HEK293 (cell line): ENCODE measurements at regions not wholly inside any gene's neighbourhood (a gene's known extent, or its start where the extent isn't known, plus 50 kb on each side); places are given as distances from the start of the nearest gene placed in this dataset.

ENCODE experiments used
- CTCF ChIA-PET: fragments of 350-600 bp; formaldehyde crosslinking; extraction: SDS; loops from one replicate; lab custom pipeline; 2021; ENCODE audit warnings: antibody characterized with exemption; lab: Yijun Ruan, JAX
- POLR2A ChIA-PET: fragments of 300-600 bp; formaldehyde crosslinking; extraction: SDS; loops from one replicate; lab custom pipeline; 2020; ENCODE audit warnings: antibody characterized with exemption, inconsistent platforms; lab: Yijun Ruan, JAX
- H3K27ac ChIP-seq: fragments of 200-500 bp; sonication (Bioruptor generic); 2 replicates; pipeline ENCODE4 v1.5.1; 2014; ENCODE audit warnings: low read depth, low read length, control low read depth, inconsistent platforms; ENCODE audit errors: extremely low read depth
- H3K36me3 ChIP-seq, 2 experiments: fragments of 200-500 bp in 1 of 2; sonication (Bioruptor generic) in 1 of 2; 1 replicate in 1 of 2; 2 replicates in 1 of 2; pipeline ENCODE4 v1.5.1; 2014 to 2017; ENCODE audit warnings: inconsistent platforms in 2 of 2, low read length in 2 of 2; ENCODE audit not compliant: control insufficient read depth in 2 of 2, insufficient read depth in 1 of 2
- H3K4me1 ChIP-seq: fragments of 200-500 bp; sonication (Bioruptor generic); 2 replicates; pipeline ENCODE4 v1.5.1; 2014; ENCODE audit warnings: mild to moderate bottlenecking, low read length, inconsistent platforms; ENCODE audit not compliant: control insufficient read depth, insufficient read depth
- H3K4me3 ChIP-seq: 2 replicates; pipeline ENCODE4 v1.5.1; 2011; ENCODE audit warnings: low read depth, mild to moderate bottlenecking, control low read depth, low read length, moderate library complexity
- H3K9me3 ChIP-seq: fragments of 200-500 bp; sonication (Bioruptor generic); 2 replicates; pipeline ENCODE4 v1.5.1; 2014; ENCODE audit warnings: low read depth, low read length, inconsistent platforms; ENCODE audit not compliant: control insufficient read depth, insufficient read depth
- EGR2 ChIP-seq: fragments of 450-650 bp; formaldehyde crosslinking; IDR thresholded peaks from 2 replicates; pipeline ENCODE4 v1.5.1; 2016; ENCODE audit warnings: low read depth, missing biosample characterization, missing genetic modification characterization
- GLIS2 ChIP-seq: fragments of 450-650 bp; formaldehyde crosslinking; IDR thresholded peaks from 2 replicates; pipeline ENCODE4 v1.5.1; 2016; ENCODE audit warnings: missing biosample characterization, missing genetic modification characterization
- HOXC10 ChIP-seq: sonication (generic); formaldehyde crosslinking; IDR thresholded peaks from 2 replicates; pipeline ENCODE4 v1.8.1; 2023; ENCODE audit warnings: mild to moderate bottlenecking, missing genetic modification reagents
- KLF8 ChIP-seq: fragments of 450-650 bp; formaldehyde crosslinking; IDR thresholded peaks from 2 replicates; pipeline ENCODE4 v1.5.1; 2016; ENCODE audit warnings: missing biosample characterization, missing genetic modification characterization
- SALL2 ChIP-seq: fragments of 450-650 bp; formaldehyde crosslinking; IDR thresholded peaks from 2 replicates; pipeline ENCODE4 v1.5.0; 2017; ENCODE audit warnings: missing biosample characterization, mild to moderate bottlenecking, missing genetic modification characterization, borderline replicate concordance
- SETDB1 ChIP-seq: IDR thresholded peaks from one replicate; pipeline ENCODE4 v1.6.1; 2017; ENCODE audit warnings: mild to moderate bottlenecking, low read length, moderate library complexity, mixed read lengths; ENCODE audit not compliant: insufficient read length
- YY1 ChIP-seq: fragments of 450-650 bp; formaldehyde crosslinking; IDR thresholded peaks from 2 replicates; pipeline ENCODE4 v1.5.1; 2018; ENCODE audit warnings: missing biosample characterization, missing genetic modification characterization
- ZNF146 ChIP-seq: fragments of 450-650 bp; formaldehyde crosslinking; IDR thresholded peaks from 2 replicates; pipeline ENCODE4 v1.5.1; 2016; ENCODE audit warnings: missing biosample characterization, missing genetic modification characterization
- ZNF2 ChIP-seq: fragments of 450-650 bp; formaldehyde crosslinking; IDR thresholded peaks from 2 replicates; pipeline ENCODE4 v1.5.1; 2016; ENCODE audit warnings: missing biosample characterization, missing genetic modification characterization
- ZNF214 ChIP-seq: fragments of 450-650 bp; formaldehyde crosslinking; IDR thresholded peaks from 2 replicates; pipeline ENCODE4 v1.5.1; 2017; ENCODE audit warnings: missing biosample characterization, mild to moderate bottlenecking, missing genetic modification characterization, borderline replicate concordance
- ZNF223 ChIP-seq: fragments of 450-650 bp; formaldehyde crosslinking; IDR thresholded peaks from 2 replicates; pipeline ENCODE4 v1.5.1; 2016; ENCODE audit warnings: missing biosample characterization, missing genetic modification characterization
- ZNF24 ChIP-seq: fragments of 450-650 bp; formaldehyde crosslinking; IDR thresholded peaks from 2 replicates; pipeline ENCODE4 v1.5.1; 2016; ENCODE audit warnings: missing biosample characterization, missing genetic modification characterization
- ZNF324 ChIP-seq: fragments of 450-650 bp; formaldehyde crosslinking; IDR thresholded peaks from 2 replicates; pipeline ENCODE4 v1.5.1; 2016; ENCODE audit warnings: missing biosample characterization, missing genetic modification characterization
- ZNF473 ChIP-seq: fragments of 450-650 bp; formaldehyde crosslinking; IDR thresholded peaks from 2 replicates; pipeline ENCODE4 v1.5.1; 2017; ENCODE audit warnings: missing biosample characterization, missing genetic modification characterization
- ZNF707 ChIP-seq: fragments of 450-650 bp; formaldehyde crosslinking; IDR thresholded peaks from 2 replicates; pipeline ENCODE4 v1.5.1; 2016; ENCODE audit warnings: missing biosample characterization, missing genetic modification characterization
- ZSCAN23 ChIP-seq: fragments of 450-650 bp; formaldehyde crosslinking; IDR thresholded peaks from 2 replicates; pipeline ENCODE4 v1.5.1; 2016; ENCODE audit warnings: missing biosample characterization, missing genetic modification characterization
- ZXDB ChIP-seq: fragments of 450-650 bp; formaldehyde crosslinking; IDR thresholded peaks from 2 replicates; pipeline ENCODE4 v1.5.1; 2016; ENCODE audit warnings: missing biosample characterization, missing genetic modification characterization
- TF ChIP-seq, protein P1 (sequence below): fragments of 450-650 bp; formaldehyde crosslinking; IDR thresholded peaks from 2 replicates; pipeline ENCODE4 v1.5.1; 2016; ENCODE audit warnings: missing biosample characterization, missing genetic modification characterization
- TF ChIP-seq, protein P2 (sequence below): fragments of 450-650 bp; IDR thresholded peaks from 2 replicates; pipeline ENCODE4 v1.5.1; 2018; ENCODE audit warnings: missing biosample characterization, mild to moderate bottlenecking, missing genetic modification characterization
- TF ChIP-seq, protein P3 (sequence below): fragments of 450-650 bp; formaldehyde crosslinking; IDR thresholded peaks from 2 replicates; pipeline ENCODE4 v1.5.1; 2016; ENCODE audit warnings: missing biosample characterization, missing genetic modification characterization
- TF ChIP-seq, protein P4 (sequence below): fragments of 450-650 bp; formaldehyde crosslinking; IDR thresholded peaks from 2 replicates; pipeline ENCODE4 v1.5.1; 2016; ENCODE audit warnings: missing biosample characterization, missing genetic modification characterization
- TF ChIP-seq, protein P5 (sequence below): fragments of 450-650 bp; formaldehyde crosslinking; IDR thresholded peaks from 2 replicates; pipeline ENCODE4 v1.5.1; 2016; ENCODE audit warnings: missing biosample characterization, missing genetic modification characterization, borderline replicate concordance

DNA sequence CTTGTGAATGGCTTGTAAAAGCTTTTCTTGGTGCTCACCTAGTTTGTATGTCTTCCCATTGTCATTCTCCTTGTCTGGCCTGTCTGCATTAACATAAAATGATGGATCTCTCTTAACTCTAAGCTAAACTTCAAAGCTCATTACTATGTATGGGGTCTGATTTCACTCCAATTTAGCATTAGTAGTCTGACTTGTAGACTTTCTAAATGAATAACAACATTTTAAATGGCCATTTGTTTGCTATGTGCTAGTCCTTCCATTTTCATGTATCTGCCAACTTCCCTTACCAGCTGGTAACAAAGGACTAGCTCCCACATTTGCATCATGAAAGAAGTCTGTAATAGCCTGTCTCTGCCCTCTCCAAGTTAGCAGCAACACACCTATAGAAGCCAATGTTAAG, 324.2 kb upstream of the RGPD4 start (continued):
- TF ChIP-seq SETDB1 (no peak), ZNF223 (tag by site-specific recombination) (no peak), ZSCAN23 (tag by site-specific recombination) (no peak), GLIS2 (no peak), ZNF473 (tag by site-specific recombination) (no peak), ZNF146 (no peak), ZNF24 (tag by site-specific recombination) (no peak)
- TF ChIP-seq, protein P1, sequence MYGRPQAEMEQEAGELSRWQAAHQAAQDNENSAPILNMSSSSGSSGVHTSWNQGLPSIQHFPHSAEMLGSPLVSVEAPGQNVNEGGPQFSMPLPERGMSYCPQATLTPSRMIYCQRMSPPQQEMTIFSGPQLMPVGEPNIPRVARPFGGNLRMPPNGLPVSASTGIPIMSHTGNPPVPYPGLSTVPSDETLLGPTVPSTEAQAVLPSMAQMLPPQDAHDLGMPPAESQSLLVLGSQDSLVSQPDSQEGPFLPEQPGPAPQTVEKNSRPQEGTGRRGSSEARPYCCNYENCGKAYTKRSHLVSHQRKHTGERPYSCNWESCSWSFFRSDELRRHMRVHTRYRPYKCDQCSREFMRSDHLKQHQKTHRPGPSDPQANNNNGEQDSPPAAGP (tag by site-specific recombination) = no peak

DNA sequence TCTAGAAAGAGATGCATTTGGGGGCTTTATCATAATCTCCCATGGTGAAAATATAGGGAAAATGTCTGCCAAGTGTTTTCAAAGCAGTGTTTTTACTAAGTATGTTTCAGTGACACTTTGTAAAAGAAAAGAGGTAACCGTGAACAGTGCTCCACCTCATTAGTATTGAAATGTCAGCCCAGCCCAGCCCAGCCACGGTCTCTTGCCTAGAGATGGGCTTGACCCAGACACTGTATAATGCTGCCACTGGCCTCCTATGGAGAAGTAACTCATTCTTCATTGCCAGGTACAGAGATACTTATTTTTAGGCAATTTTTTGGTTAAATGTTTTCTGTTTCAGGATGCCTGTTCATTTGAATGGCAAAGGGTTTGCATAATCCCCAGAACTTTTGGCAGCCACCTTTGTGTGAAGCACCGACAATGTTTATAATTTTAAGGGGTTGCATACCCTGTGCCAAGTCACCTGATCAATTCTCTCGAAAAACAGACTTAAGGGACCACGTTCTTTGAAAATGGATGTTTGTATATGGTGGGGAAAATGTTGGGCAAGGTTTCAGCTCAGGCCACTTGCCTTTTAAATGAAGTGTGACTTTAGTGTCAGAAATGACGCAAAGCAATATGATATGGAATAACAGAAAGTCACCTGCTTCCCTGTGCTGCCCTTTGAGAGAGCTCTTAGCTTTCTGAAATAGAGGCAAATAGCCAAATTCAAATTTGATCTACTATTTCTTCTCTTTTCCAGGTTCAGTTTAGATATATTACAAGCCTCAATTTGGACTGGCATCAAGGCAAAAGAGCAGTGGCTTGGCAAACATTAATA, 314.5 kb upstream of the RGPD4 start:
- Histone ChIP-seq H3K9me3 (no peaks in the 10 kb centered on the region), H3K4me3 (no peak overlapping the region), H3K36me3 (no peaks in the 10 kb centered on the region), H3K27ac (no peak overlapping the region), H3K4me1 (no peaks in the 10 kb centered on the region)
- TF ChIP-seq ZNF214 = no peak
- TF ChIP-seq, protein P2, sequence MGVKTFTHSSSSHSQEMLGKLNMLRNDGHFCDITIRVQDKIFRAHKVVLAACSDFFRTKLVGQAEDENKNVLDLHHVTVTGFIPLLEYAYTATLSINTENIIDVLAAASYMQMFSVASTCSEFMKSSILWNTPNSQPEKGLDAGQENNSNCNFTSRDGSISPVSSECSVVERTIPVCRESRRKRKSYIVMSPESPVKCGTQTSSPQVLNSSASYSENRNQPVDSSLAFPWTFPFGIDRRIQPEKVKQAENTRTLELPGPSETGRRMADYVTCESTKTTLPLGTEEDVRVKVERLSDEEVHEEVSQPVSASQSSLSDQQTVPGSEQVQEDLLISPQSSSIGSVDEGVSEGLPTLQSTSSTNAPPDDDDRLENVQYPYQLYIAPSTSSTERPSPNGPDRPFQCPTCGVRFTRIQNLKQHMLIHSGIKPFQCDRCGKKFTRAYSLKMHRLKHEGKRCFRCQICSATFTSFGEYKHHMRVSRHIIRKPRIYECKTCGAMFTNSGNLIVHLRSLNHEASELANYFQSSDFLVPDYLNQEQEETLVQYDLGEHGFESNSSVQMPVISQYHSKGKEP (tag by site-specific recombination) = no peak
- no peak for TF ChIP-seq ZNF324 (tag by site-specific recombination)
- TF ChIP-seq, protein P3, sequence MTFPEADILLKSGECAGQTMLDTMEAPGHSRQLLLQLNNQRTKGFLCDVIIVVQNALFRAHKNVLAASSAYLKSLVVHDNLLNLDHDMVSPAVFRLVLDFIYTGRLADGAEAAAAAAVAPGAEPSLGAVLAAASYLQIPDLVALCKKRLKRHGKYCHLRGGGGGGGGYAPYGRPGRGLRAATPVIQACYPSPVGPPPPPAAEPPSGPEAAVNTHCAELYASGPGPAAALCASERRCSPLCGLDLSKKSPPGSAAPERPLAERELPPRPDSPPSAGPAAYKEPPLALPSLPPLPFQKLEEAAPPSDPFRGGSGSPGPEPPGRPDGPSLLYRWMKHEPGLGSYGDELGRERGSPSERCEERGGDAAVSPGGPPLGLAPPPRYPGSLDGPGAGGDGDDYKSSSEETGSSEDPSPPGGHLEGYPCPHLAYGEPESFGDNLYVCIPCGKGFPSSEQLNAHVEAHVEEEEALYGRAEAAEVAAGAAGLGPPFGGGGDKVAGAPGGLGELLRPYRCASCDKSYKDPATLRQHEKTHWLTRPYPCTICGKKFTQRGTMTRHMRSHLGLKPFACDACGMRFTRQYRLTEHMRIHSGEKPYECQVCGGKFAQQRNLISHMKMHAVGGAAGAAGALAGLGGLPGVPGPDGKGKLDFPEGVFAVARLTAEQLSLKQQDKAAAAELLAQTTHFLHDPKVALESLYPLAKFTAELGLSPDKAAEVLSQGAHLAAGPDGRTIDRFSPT = no peak
- no peak for TF ChIP-seq ZNF2 (tag by site-specific recombination)
- no peak for TF ChIP-seq KLF8 (tag by site-specific recombination)
- TF ChIP-seq HOXC10 = no peak
- TF ChIP-seq, protein P4, sequence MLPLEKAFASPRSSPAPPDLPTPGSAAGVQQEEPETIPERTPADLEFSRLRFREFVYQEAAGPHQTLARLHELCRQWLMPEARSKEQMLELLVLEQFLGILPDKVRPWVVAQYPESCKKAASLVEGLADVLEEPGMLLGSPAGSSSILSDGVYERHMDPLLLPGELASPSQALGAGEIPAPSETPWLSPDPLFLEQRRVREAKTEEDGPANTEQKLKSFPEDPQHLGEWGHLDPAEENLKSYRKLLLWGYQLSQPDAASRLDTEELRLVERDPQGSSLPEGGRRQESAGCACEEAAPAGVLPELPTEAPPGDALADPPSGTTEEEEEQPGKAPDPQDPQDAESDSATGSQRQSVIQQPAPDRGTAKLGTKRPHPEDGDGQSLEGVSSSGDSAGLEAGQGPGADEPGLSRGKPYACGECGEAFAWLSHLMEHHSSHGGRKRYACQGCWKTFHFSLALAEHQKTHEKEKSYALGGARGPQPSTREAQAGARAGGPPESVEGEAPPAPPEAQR (tag by site-specific recombination) = no peak
- no peak for TF ChIP-seq ZXDB (tag by site-specific recombination)
- no peak for TF ChIP-seq YY1 (tag by site-specific recombination)
- no peak for TF ChIP-seq ZNF707
- no peak for TF ChIP-seq EGR2 (tag by site-specific recombination)
- TF ChIP-seq, protein P5, sequence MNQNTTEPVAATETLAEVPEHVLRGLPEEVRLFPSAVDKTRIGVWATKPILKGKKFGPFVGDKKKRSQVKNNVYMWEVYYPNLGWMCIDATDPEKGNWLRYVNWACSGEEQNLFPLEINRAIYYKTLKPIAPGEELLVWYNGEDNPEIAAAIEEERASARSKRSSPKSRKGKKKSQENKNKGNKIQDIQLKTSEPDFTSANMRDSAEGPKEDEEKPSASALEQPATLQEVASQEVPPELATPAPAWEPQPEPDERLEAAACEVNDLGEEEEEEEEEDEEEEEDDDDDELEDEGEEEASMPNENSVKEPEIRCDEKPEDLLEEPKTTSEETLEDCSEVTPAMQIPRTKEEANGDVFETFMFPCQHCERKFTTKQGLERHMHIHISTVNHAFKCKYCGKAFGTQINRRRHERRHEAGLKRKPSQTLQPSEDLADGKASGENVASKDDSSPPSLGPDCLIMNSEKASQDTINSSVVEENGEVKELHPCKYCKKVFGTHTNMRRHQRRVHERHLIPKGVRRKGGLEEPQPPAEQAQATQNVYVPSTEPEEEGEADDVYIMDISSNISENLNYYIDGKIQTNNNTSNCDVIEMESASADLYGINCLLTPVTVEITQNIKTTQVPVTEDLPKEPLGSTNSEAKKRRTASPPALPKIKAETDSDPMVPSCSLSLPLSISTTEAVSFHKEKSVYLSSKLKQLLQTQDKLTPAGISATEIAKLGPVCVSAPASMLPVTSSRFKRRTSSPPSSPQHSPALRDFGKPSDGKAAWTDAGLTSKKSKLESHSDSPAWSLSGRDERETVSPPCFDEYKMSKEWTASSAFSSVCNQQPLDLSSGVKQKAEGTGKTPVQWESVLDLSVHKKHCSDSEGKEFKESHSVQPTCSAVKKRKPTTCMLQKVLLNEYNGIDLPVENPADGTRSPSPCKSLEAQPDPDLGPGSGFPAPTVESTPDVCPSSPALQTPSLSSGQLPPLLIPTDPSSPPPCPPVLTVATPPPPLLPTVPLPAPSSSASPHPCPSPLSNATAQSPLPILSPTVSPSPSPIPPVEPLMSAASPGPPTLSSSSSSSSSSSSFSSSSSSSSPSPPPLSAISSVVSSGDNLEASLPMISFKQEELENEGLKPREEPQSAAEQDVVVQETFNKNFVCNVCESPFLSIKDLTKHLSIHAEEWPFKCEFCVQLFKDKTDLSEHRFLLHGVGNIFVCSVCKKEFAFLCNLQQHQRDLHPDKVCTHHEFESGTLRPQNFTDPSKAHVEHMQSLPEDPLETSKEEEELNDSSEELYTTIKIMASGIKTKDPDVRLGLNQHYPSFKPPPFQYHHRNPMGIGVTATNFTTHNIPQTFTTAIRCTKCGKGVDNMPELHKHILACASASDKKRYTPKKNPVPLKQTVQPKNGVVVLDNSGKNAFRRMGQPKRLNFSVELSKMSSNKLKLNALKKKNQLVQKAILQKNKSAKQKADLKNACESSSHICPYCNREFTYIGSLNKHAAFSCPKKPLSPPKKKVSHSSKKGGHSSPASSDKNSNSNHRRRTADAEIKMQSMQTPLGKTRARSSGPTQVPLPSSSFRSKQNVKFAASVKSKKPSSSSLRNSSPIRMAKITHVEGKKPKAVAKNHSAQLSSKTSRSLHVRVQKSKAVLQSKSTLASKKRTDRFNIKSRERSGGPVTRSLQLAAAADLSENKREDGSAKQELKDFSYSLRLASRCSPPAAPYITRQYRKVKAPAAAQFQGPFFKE (tag by site-specific recombination) = no peak
- no peak for TF ChIP-seq SALL2
- CTCF ChIA-PET = no interaction called here
- POLR2A ChIA-PET = no interaction called here
